IMR-90 (cell line): ENCODE measurements at regions not wholly inside any gene's neighbourhood (a gene's known extent, or its start where the extent isn't known, plus 50 kb on each side); places are given as distances from the start of the nearest gene placed in this dataset.

Experiments used
- ATAC-seq: fragments of 200-7000 bp; cut with Tn5 transposase; 2 replicates; pipeline ENCODE4 v1.9.1; 2020; ENCODE audit warnings: low read depth, mild to moderate bottlenecking, moderate library complexity
- BruUV-seq: library from RNA; stranded (reverse); fragments of 400-500 nt; replicated peaks from 2 replicates; lab custom pipeline; 2021; lab: Mats Ljungman, UMichigan
- CTCF ChIA-PET: fragments of 300-600 bp; formaldehyde crosslinking; extraction: SDS; loops from one replicate; lab custom pipeline; 2021; ENCODE audit warnings: antibody characterized with exemption; lab: Yijun Ruan, JAX
- POLR2A ChIA-PET: fragments of 300-600 bp; sonication (Branson Sonifier 250); formaldehyde crosslinking; loops from one replicate; lab custom pipeline; 2022; ENCODE audit warnings: antibody characterized with exemption; ENCODE audit not compliant: unreplicated experiment; lab: Charles Lee
- DNase-seq: peaks from one replicate; pipeline ENCODE4 v3.0.0; 2013
- H2AFZ ChIP-seq: replicated peaks from 2 replicates; pipeline ENCODE3; 2013; ENCODE audit warnings: low read length, mild to moderate bottlenecking; ENCODE audit not compliant: poor library complexity
- H2AK5ac ChIP-seq: 2 replicates; pipeline ENCODE4 v1.6.1; 2013; ENCODE audit warnings: low read depth, low read length, inconsistent platforms
- H2AK9ac ChIP-seq: replicated peaks from 2 replicates; pipeline ENCODE3; 2013; ENCODE audit warnings: mild to moderate bottlenecking, low read depth, low read length, moderate library complexity; ENCODE audit not compliant: poor library complexity
- H2BK120ac ChIP-seq: 2 replicates; pipeline ENCODE4 v1.6.1; 2013; ENCODE audit warnings: low read depth, low read length, inconsistent platforms
- H2BK15ac ChIP-seq: 3 replicates; pipeline ENCODE4 v1.6.1; 2013; ENCODE audit warnings: low read depth, low read length, inconsistent platforms
- H2BK20ac ChIP-seq: 2 replicates; pipeline ENCODE4 v1.6.1; 2013; ENCODE audit warnings: low read depth, mild to moderate bottlenecking, inconsistent platforms, low read length, moderate library complexity
- H2BK5ac ChIP-seq: 2 replicates; pipeline ENCODE4 v1.6.1; 2013; ENCODE audit warnings: mild to moderate bottlenecking, low read depth, low read length, inconsistent platforms; ENCODE audit not compliant: poor library complexity, severe bottlenecking
- H3K14ac ChIP-seq: replicated peaks from 2 replicates; pipeline ENCODE4 v1.6.1; 2013; ENCODE audit warnings: low read depth, low read length, inconsistent platforms
- H3K18ac ChIP-seq: 2 replicates; pipeline ENCODE4 v1.6.1; 2013; ENCODE audit warnings: low read depth, low read length, control low read depth
- H3K23ac ChIP-seq: 2 replicates; pipeline ENCODE4 v1.6.1; 2013; ENCODE audit warnings: low read depth, low read length, inconsistent platforms
- H3K27ac ChIP-seq: 2 replicates; pipeline ENCODE4 v1.5.1; 2013; ENCODE audit warnings: mild to moderate bottlenecking, control low read depth, low read length; ENCODE audit not compliant: insufficient read depth
- H3K27me3 ChIP-seq: 2 replicates; pipeline ENCODE4 v1.6.1; 2013; ENCODE audit warnings: low read length; ENCODE audit not compliant: control insufficient read depth, insufficient read depth
- H3K36me3 ChIP-seq: 2 replicates; pipeline ENCODE4 v1.6.1; 2013; ENCODE audit warnings: low read length, mixed read lengths; ENCODE audit not compliant: control insufficient read depth, insufficient read depth
- H3K4ac ChIP-seq: 2 replicates; pipeline ENCODE4 v1.6.1; 2013; ENCODE audit warnings: low read depth, low read length, inconsistent platforms
- H3K4me1 ChIP-seq: 2 replicates; pipeline ENCODE4 v1.6.1; 2013; ENCODE audit warnings: low read length, mixed read lengths; ENCODE audit not compliant: control insufficient read depth, insufficient read depth
- H3K4me2 ChIP-seq: 2 replicates; pipeline ENCODE4 v1.6.1; 2013; ENCODE audit warnings: low read depth, mild to moderate bottlenecking, control low read depth, low read length, moderate library complexity
- H3K4me3 ChIP-seq: 2 replicates; pipeline ENCODE4 v1.5.1; 2013; ENCODE audit warnings: low read depth, mild to moderate bottlenecking, control low read depth, low read length, moderate library complexity; ENCODE audit not compliant: insufficient read depth
- H3K56ac ChIP-seq: 2 replicates; pipeline ENCODE4 v1.6.1; 2013; ENCODE audit warnings: low read length, inconsistent platforms; ENCODE audit not compliant: insufficient read depth; ENCODE audit errors: extremely low read depth
- H3K79me1 ChIP-seq, 2 experiments: 2 replicates each; pipeline ENCODE4 v1.6.1; 2013; ENCODE audit warnings: low read length in 2 of 2, inconsistent platforms in 1 of 2, low read depth in 1 of 2
- H3K9ac ChIP-seq: 2 replicates; pipeline ENCODE4 v1.6.1; 2013; ENCODE audit warnings: low read depth, low read length, control low read depth
- H3K9me1 ChIP-seq: 2 replicates; pipeline ENCODE4 v1.6.1; 2013; ENCODE audit warnings: low read length, inconsistent platforms; ENCODE audit not compliant: insufficient read depth
- H3K9me3 ChIP-seq: 2 replicates; pipeline ENCODE4 v1.6.1; 2013; ENCODE audit warnings: low read length; ENCODE audit not compliant: control insufficient read depth, insufficient read depth
- H4K20me1 ChIP-seq: 2 replicates; pipeline ENCODE4 v1.6.1; 2013; ENCODE audit warnings: low read length, inconsistent platforms; ENCODE audit not compliant: insufficient read depth
- H4K5ac ChIP-seq: 2 replicates; pipeline ENCODE4 v1.6.1; 2013; ENCODE audit warnings: mild to moderate bottlenecking, low read depth, low read length, control low read depth
- H4K8ac ChIP-seq, 2 experiments: 2 replicates each; pipeline ENCODE4 v1.6.1; 2013; ENCODE audit warnings: low read depth in 2 of 2, low read length in 2 of 2, control low read depth in 1 of 2, inconsistent platforms in 1 of 2
- H4K91ac ChIP-seq: 2 replicates; pipeline ENCODE4 v1.6.1; 2013; ENCODE audit warnings: low read depth, low read length, inconsistent platforms; ENCODE audit not compliant: insufficient read depth
- FOS ChIP-seq: fragments of 150-350 bp; IDR thresholded peaks from 2 replicates; pipeline ENCODE4 v1.6.1; 2016; ENCODE audit warnings: low read depth, low read length
- MAFK ChIP-seq: IDR thresholded peaks from 2 replicates; pipeline ENCODE4 v1.6.1; 2012; ENCODE audit warnings: low read depth, low read length, improper control_type of control experiment
- MAZ ChIP-seq: IDR thresholded peaks from 2 replicates; pipeline ENCODE4 v1.6.1; 2012; ENCODE audit warnings: low read depth, mild to moderate bottlenecking, low read length, improper control_type of control experiment, moderate library complexity, borderline replicate concordance
- MXI1 ChIP-seq: IDR thresholded peaks from 2 replicates; pipeline ENCODE4 v1.6.1; 2012; ENCODE audit warnings: low read depth, mild to moderate bottlenecking, low read length, moderate library complexity, borderline replicate concordance
- RCOR1 ChIP-seq: IDR thresholded peaks from 2 replicates; pipeline ENCODE4 v1.6.1; 2012; ENCODE audit warnings: mild to moderate bottlenecking, low read length, improper control_type of control experiment; ENCODE audit not compliant: insufficient replicate concordance
- RFX5 ChIP-seq: IDR thresholded peaks from 2 replicates; pipeline ENCODE4 v1.8.0; 2012; ENCODE audit warnings: low read depth, mild to moderate bottlenecking, low read length, moderate library complexity
- SMC3 ChIP-seq: fragments of 150-350 bp; IDR thresholded peaks from 2 replicates; pipeline ENCODE4 v1.6.1; 2016; ENCODE audit warnings: low read depth, mild to moderate bottlenecking, antibody characterized with exemption, low read length, moderate library complexity
- WGBS, 2 experiments: methylation state at CpG; one replicate each; pipeline versions ENCODE4 v1.1.5 to v1.1.7; 2013; ENCODE audit warnings: missing lambda C conversion rate in 2 of 2; ENCODE audit not compliant: insufficient read length in 1 of 2; ENCODE audit errors: extremely low coverage in 2 of 2; 5-methylcytosine and 5-hydroxymethylcytosine counted together
- dilution Hi-C: fragments of 300-500 bp; cut with HindIII; formaldehyde crosslinking; loops from one replicate; pipeline ENCODE4 v1.14.3; 2018; ENCODE audit warnings: low sequenced_read_pairs; ENCODE audit not compliant: unreplicated experiment
- in situ Hi-C: fragments of 300-500 bp; cut with MboI; formaldehyde crosslinking; loops from 3 replicates; pipeline ENCODE4 v1.14.3; 2019; ENCODE audit warnings: low sequenced_read_pairs, inconsistent platforms, mixed read lengths
- intact Hi-C: fragments of 100-400 bp; cut with micrococcal nuclease; formaldehyde crosslinking; loops from 2 replicates; pipeline ENCODE4 v1.10.0; 2022
- TF ChIP-seq, protein P1 (sequence below): conservative IDR thresholded peaks from 2 replicates; pipeline ENCODE4 v1.5.1; 2012; ENCODE audit warnings: mild to moderate bottlenecking, low read depth, low read length, improper control_type of control experiment

DNA sequence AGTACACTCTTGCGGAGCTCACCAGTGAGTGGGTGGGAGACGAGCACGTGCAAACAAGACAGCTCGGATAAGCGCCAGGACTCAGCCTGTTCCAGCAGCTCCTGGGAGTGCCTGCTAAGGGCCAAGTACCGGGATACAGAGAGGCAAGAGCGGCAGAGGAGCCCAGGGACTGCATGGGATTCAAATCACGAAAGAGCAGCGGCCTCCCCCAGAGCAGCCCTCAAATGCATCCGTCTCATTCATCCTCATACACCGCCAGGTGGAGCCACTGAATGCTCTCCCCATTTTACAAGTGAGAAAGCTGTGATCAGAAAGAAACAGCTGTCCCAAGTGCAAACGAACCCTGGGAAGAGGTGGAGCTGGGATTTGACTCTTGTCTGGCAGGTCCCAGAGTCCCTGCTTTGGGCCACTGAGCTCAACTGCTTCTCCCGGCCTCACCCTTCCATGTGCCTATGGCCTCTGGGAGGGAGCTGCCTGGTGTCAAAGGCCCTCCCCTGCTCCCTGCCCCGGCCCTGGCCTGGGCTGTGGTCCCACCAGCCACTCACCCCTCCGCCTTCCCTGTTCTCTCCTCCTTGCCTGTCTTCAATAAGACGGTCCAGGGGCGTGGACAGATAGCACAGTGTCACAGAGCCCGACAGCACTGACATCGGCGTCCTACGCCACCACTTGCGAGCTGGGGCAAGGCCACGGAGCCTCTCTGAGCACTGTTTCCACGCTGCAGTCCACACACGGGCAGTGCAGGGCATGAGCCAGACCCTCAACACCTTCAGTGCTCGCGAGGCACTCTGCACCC, 72.8 kb upstream of the TAF1B start (continued):
- TF ChIP-seq MXI1 = no peak

DNA sequence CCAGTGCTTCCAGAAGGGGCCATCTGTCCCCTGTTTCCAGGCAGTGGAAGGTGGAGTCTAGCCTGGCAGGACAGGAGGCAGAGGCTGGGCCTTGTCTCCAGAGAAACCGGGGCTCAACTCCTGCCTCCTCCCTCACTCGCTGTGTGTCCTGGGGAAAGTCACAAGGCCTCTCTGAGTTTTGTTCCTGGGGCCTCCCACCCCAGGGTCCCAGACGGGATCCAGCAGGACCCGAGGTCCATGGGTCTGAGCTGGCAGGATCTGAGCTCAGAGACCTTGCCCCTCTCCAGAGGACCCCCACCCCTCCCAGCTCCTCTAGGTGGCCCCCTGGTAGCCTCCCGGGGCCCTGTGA, 72.2 kb upstream of the TAF1B start:
- Histone ChIP-seq H2BK5ac (no peak overlapping the region), H3K36me3 (no peaks in the 10 kb centered on the region), H2AFZ (no peak overlapping the region), H3K4me2 (no peak overlapping the region), H3K4ac (no peak overlapping the region), H2AK9ac (no peak overlapping the region), H3K23ac (no peak overlapping the region), H3K27ac (no peak overlapping the region), H3K14ac (no peak overlapping the region), H3K27me3 (peaks cover 11% of the 10 kb centered on the region; the same call in 1 of the 2 replicates), H3K9me1 (no peaks in the 10 kb centered on the region), H2BK20ac (no peak overlapping the region; the same call in 1 of the 2 replicates), H3K4me3 (no peak overlapping the region), H3K56ac (no peak overlapping the region), H4K8ac (no peak overlapping the region), H2AK5ac (peak overlapping the region; percentile 21; the same call in 1 of the 2 replicates), H4K5ac (no peak overlapping the region), H3K79me1 (no peaks in the 10 kb centered on the region), H3K4me1 (peaks cover 9% of the 10 kb centered on the region; the same call in 1 of the 2 replicates), H2BK120ac (no peak overlapping the region), H2BK15ac (no peak overlapping the region), H3K9me3 (no peaks in the 10 kb centered on the region), H3K9ac (no peak overlapping the region), H3K18ac (no peak overlapping the region), H4K20me1 (no peaks in the 10 kb centered on the region), H4K91ac (no peak overlapping the region)
- in situ Hi-C loops (no loop called here), intact Hi-C loops (no loop called here), dilution Hi-C loops (no loop called here)
- ChIA-PET POLR2A (no interaction called here), CTCF (interaction anchor here (0.6 to 2.8 kb wide), 11 partner anchors 12 to 286 kb away, joined by 3 to 13 read pairs (median 3); no protein-coding TSS in a partner anchor)
- TF ChIP-seq SMC3 = no peak
- TF ChIP-seq MAFK = no peak
- TF ChIP-seq, protein P1, sequence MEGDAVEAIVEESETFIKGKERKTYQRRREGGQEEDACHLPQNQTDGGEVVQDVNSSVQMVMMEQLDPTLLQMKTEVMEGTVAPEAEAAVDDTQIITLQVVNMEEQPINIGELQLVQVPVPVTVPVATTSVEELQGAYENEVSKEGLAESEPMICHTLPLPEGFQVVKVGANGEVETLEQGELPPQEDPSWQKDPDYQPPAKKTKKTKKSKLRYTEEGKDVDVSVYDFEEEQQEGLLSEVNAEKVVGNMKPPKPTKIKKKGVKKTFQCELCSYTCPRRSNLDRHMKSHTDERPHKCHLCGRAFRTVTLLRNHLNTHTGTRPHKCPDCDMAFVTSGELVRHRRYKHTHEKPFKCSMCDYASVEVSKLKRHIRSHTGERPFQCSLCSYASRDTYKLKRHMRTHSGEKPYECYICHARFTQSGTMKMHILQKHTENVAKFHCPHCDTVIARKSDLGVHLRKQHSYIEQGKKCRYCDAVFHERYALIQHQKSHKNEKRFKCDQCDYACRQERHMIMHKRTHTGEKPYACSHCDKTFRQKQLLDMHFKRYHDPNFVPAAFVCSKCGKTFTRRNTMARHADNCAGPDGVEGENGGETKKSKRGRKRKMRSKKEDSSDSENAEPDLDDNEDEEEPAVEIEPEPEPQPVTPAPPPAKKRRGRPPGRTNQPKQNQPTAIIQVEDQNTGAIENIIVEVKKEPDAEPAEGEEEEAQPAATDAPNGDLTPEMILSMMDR = no peak
- no peak for TF ChIP-seq FOS
- TF ChIP-seq MAZ = no peak
- no peak for TF ChIP-seq RCOR1
- TF ChIP-seq RFX5 = no peak
- ATAC-seq (no peak), DNase-seq (no peak)
- no CpG with 5 or more reads among the region's 5 CpGs for WGBS, 2 experiments
- no TSS peak for BruUV-seq
